Muscle of leg (tissue), 3 donors: ENCODE measurements at regions not wholly inside any gene's neighbourhood (a gene's known extent, or its start where the extent isn't known, plus 50 kb on each side); places are given as distances from the start of the nearest gene placed in this dataset.
"Not testable (repeated sequence)": the region's sequence is repeated elsewhere in the genome, so short reads cannot be mapped to it uniquely, and the experiment has no call there.

ENCODE experiments used
- DNase-seq: peaks from one replicate; pipeline ENCODE4 v3.0.0; 2013
- H3K27ac ChIP-seq: one replicate; pipeline ENCODE4 v1.5.1; 2013; ENCODE audit warnings: mild to moderate bottlenecking, low read length, control low read depth
- H3K27me3 ChIP-seq: one replicate; pipeline ENCODE4 v1.6.1; 2013; ENCODE audit warnings: low read length; ENCODE audit not compliant: control insufficient read depth, insufficient read depth
- H3K36me3 ChIP-seq: one replicate; pipeline ENCODE4 v1.6.1; 2013; ENCODE audit warnings: low read length; ENCODE audit not compliant: control insufficient read depth, insufficient read depth
- H3K4me1 ChIP-seq: one replicate; pipeline ENCODE4 v1.6.1; 2013; ENCODE audit warnings: low read length; ENCODE audit not compliant: control insufficient read depth, insufficient read depth
- H3K4me3 ChIP-seq: one replicate; pipeline ENCODE4 v1.5.1; 2013; ENCODE audit warnings: low read length, control low read depth
- H3K9me3 ChIP-seq: replicated peaks from 2 replicates; pipeline ENCODE4 v1.6.1; 2013; ENCODE audit warnings: low read depth, low read length; ENCODE audit not compliant: control insufficient read depth
- WGBS: methylation state at CpG from one replicate; pipeline ENCODE4 v1.1.5; 2013; ENCODE audit warnings: missing lambda C conversion rate; ENCODE audit not compliant: insufficient coverage; 5-methylcytosine and 5-hydroxymethylcytosine counted together

- DNase-seq, result no peak
- Histone ChIP-seq H3K4me1 (no peaks in the 10 kb centered on the region), H3K27me3 (peaks cover 2% of the 10 kb centered on the region), H3K36me3 (no peaks in the 10 kb centered on the region), H3K27ac (no peak overlapping the region), H3K9me3 (no peaks in the 10 kb centered on the region), H3K4me3 (no peak overlapping the region)
- 94% methylated on average over 30 of the region's 32 CpGs for WGBS
These were observed 129.3 kb downstream of the CCDC74A start for GRCh38 chr2:131656816-131657633.

- 93% methylated on average over 49 of the region's 49 CpGs for WGBS
- no peaks in the 10 kb centered on the region for H3K4me1 ChIP-seq
These were observed 130.4 kb downstream of the CCDC74A start for GRCh38 chr2:131657895-131658768.

GRCh38 chr2:131658769-131659131 is 131.1 kb downstream of the CCDC74A start:
- H3K36me3 ChIP-seq, result no peaks in the 10 kb centered on the region
- no peak for DNase-seq
- H3K4me1 ChIP-seq, result no peaks in the 10 kb centered on the region
- no peak overlapping the region for H3K27ac ChIP-seq
- H3K27me3 ChIP-seq, result peaks cover 2% of the 10 kb centered on the region
- H3K9me3 ChIP-seq, result no peaks in the 10 kb centered on the region
- no peak overlapping the region for H3K4me3 ChIP-seq
- 93% methylated on average over 16 of the region's 16 CpGs for WGBS

More at GRCh38 chr2:131657895-131658768, 130.4 kb downstream of the CCDC74A start:
- Histone ChIP-seq H3K27me3 (peaks cover 2% of the 10 kb centered on the region), H3K27ac (no peak overlapping the region), H3K36me3 (no peaks in the 10 kb centered on the region), H3K9me3 (no peaks in the 10 kb centered on the region), H3K4me3 (no peak overlapping the region)
- no peak for DNase-seq

GRCh38 chr2:131659168-131659572 is 131.5 kb downstream of the CCDC74A start:
- 81% methylated on average over 4 of the region's 8 CpGs for WGBS
- no peak for DNase-seq
- Histone ChIP-seq H3K9me3 (no peaks in the 10 kb centered on the region), H3K36me3 (no peaks in the 10 kb centered on the region), H3K27me3 (peaks cover 2% of the 10 kb centered on the region), H3K4me3 (no peak overlapping the region), H3K4me1 (no peaks in the 10 kb centered on the region), H3K27ac (no peak overlapping the region)

- 83% methylated on average over 1 of the region's 8 CpGs for WGBS
- not testable (repeated sequence) for H3K9me3 ChIP-seq, H3K27me3 ChIP-seq, DNase-seq, H3K27ac ChIP-seq, H3K4me1 ChIP-seq, H3K4me3 ChIP-seq, H3K36me3 ChIP-seq
These were observed 133.6 kb downstream of the CCDC74A start for GRCh38 chr2:131661101-131661782.

GRCh38 chr2:131661884-131662535 is 134.3 kb downstream of the CCDC74A start:
- not testable (repeated sequence) for H3K4me3 ChIP-seq, H3K9me3 ChIP-seq, H3K4me1 ChIP-seq, H3K36me3 ChIP-seq, H3K27me3 ChIP-seq, DNase-seq, H3K27ac ChIP-seq
- 78% methylated on average over 4 of the region's 5 CpGs for WGBS

GRCh38 chr2:131663501-131663900 is 135.8 kb downstream of the CCDC74A start:
- 55% methylated on average over 3 of the region's 5 CpGs for WGBS
- H3K4me3 ChIP-seq, H3K27ac ChIP-seq, H3K27me3 ChIP-seq, H3K36me3 ChIP-seq, H3K9me3 ChIP-seq, H3K4me1 ChIP-seq, DNase-seq: not testable (repeated sequence)

- H3K27me3 ChIP-seq, H3K4me3 ChIP-seq, H3K9me3 ChIP-seq, H3K27ac ChIP-seq, H3K4me1 ChIP-seq, DNase-seq, H3K36me3 ChIP-seq: not testable (repeated sequence)
- WGBS, result 50% methylated on average over 1 of the region's 3 CpGs
These were observed 138.0 kb downstream of the CCDC74A start for GRCh38 chr2:131665716-131666115.

- H3K4me1 ChIP-seq, result peaks cover 22% of the 10 kb centered on the region
- H3K27ac ChIP-seq, H3K4me3 ChIP-seq, H3K9me3 ChIP-seq, H3K36me3 ChIP-seq: not testable (repeated sequence)
- peaks cover 20% of the 10 kb centered on the region for H3K27me3 ChIP-seq
- WGBS, result 50% methylated on average over 4 of the region's 5 CpGs
- peak; percentile 19 for DNase-seq
These were observed 141.3 kb downstream of the CCDC74A start for GRCh38 chr2:131668794-131669540.
